Mesenchymal stem cell (in vitro differentiated cells and primary cell): ENCODE measurements at regions not wholly inside any gene's neighbourhood (a gene's known extent, or its start where the extent isn't known, plus 50 kb on each side); places are given as distances from the start of the nearest gene placed in this dataset.

Experiments
- DNase-seq: peaks from one replicate; pipeline ENCODE4 v3.0.0-alpha.2; 2013
- H2AFZ ChIP-seq: one replicate; pipeline ENCODE4 v1.6.1; 2013; ENCODE audit warnings: low read depth, mild to moderate bottlenecking, control low read depth, inconsistent platforms, low read length, moderate library complexity
- H2AK5ac ChIP-seq: 2 replicates; pipeline ENCODE4 v1.6.1; 2013; ENCODE audit warnings: low read length, moderate library complexity, mild to moderate bottlenecking, inconsistent platforms; ENCODE audit not compliant: severe bottlenecking
- H2BK120ac ChIP-seq: one replicate; pipeline ENCODE4 v1.6.1; 2013; ENCODE audit warnings: low read depth, mild to moderate bottlenecking, inconsistent platforms, low read length, moderate library complexity
- H2BK12ac ChIP-seq, 2 experiments: one replicate each; pipeline ENCODE4 v1.6.1; 2013; ENCODE audit warnings: inconsistent platforms in 2 of 2, low read length in 2 of 2, mild to moderate bottlenecking in 2 of 2, moderate library complexity in 2 of 2, control low read depth in 1 of 2
- H2BK15ac ChIP-seq: one replicate; pipeline ENCODE4 v1.6.1; 2013; ENCODE audit warnings: mild to moderate bottlenecking, low read depth, inconsistent platforms; ENCODE audit not compliant: poor library complexity, severe bottlenecking
- H2BK5ac ChIP-seq: 2 replicates; pipeline ENCODE4 v1.6.1; 2013; ENCODE audit warnings: low read depth, mild to moderate bottlenecking, low read length, control low read depth, inconsistent platforms; ENCODE audit not compliant: poor library complexity, severe bottlenecking
- H3K14ac ChIP-seq, 2 experiments: one replicate each; pipeline ENCODE4 v1.6.1; 2013; ENCODE audit warnings: inconsistent platforms in 2 of 2, low read length in 2 of 2, control low read depth in 1 of 2, mild to moderate bottlenecking in 1 of 2, moderate library complexity in 1 of 2
- H3K18ac ChIP-seq, 2 experiments: one replicate each; pipeline ENCODE4 v1.6.1; 2013; ENCODE audit warnings: inconsistent platforms in 2 of 2, low read length in 2 of 2, control low read depth in 1 of 2, low read depth in 1 of 2, mild to moderate bottlenecking in 1 of 2
- H3K23ac ChIP-seq, 2 experiments: one replicate each; pipeline ENCODE4 v1.6.1; 2013; ENCODE audit warnings: inconsistent platforms in 2 of 2, low read length in 2 of 2, mild to moderate bottlenecking in 2 of 2, moderate library complexity in 2 of 2, control low read depth in 1 of 2
- H3K27ac ChIP-seq: 2 replicates; pipeline ENCODE4 v1.5.1; 2013; ENCODE audit warnings: mild to moderate bottlenecking, moderate library complexity, low read length, control low read depth, inconsistent platforms; ENCODE audit not compliant: poor library complexity, severe bottlenecking
- H3K27me3 ChIP-seq, 2 experiments: 2 replicates each; pipeline versions ENCODE4 v1.6.1 to v1.7.0; 2013; ENCODE audit warnings: low read length in 2 of 2, mild to moderate bottlenecking in 2 of 2, moderate library complexity in 2 of 2, control low read depth in 1 of 2, inconsistent platforms in 1 of 2; ENCODE audit not compliant: control insufficient read depth in 1 of 2, insufficient read depth in 1 of 2
- H3K36me3 ChIP-seq, 2 experiments: 2 replicates each; pipeline versions ENCODE4 v1.6.1 to v1.7.0; 2013; ENCODE audit warnings: low read length in 2 of 2, control low read depth in 1 of 2, inconsistent platforms in 1 of 2, low read depth in 1 of 2, mild to moderate bottlenecking in 1 of 2; ENCODE audit not compliant: insufficient read depth in 2 of 2, control insufficient read depth in 1 of 2
- H3K4ac ChIP-seq, 2 experiments: one replicate each; pipeline ENCODE4 v1.6.1; 2013; ENCODE audit warnings: inconsistent platforms in 2 of 2, low read length in 2 of 2, mild to moderate bottlenecking in 2 of 2, moderate library complexity in 2 of 2, control low read depth in 1 of 2, low read depth in 1 of 2
- H3K4me1 ChIP-seq: 2 replicates; pipeline ENCODE4 v1.6.1; 2013; ENCODE audit warnings: low read depth, low read length, control low read depth; ENCODE audit not compliant: control insufficient read depth, insufficient read depth
- H3K4me2 ChIP-seq: 2 replicates; pipeline ENCODE4 v1.6.1; 2013; ENCODE audit warnings: low read length, mild to moderate bottlenecking, inconsistent platforms; ENCODE audit not compliant: poor library complexity, severe bottlenecking
- H3K4me3 ChIP-seq, 2 experiments: 2 replicates each; pipeline versions ENCODE4 v1.5.1 to v1.7.0; 2013; ENCODE audit warnings: low read length in 2 of 2, mild to moderate bottlenecking in 2 of 2, control low read depth in 1 of 2, low read depth in 1 of 2; ENCODE audit not compliant: insufficient read depth in 1 of 2
- H3K79me1 ChIP-seq: replicated peaks from 2 replicates; pipeline ENCODE4 v1.6.1; 2013; ENCODE audit warnings: mild to moderate bottlenecking, control low read depth, low read length, inconsistent platforms; ENCODE audit not compliant: poor library complexity, severe bottlenecking
- H3K9ac ChIP-seq: 2 replicates; pipeline ENCODE4 v1.7.0; 2013; ENCODE audit warnings: mild to moderate bottlenecking, low read length, moderate library complexity
- H3K9me3 ChIP-seq: 2 replicates; pipeline ENCODE4 v1.7.0; 2013; ENCODE audit warnings: mild to moderate bottlenecking, low read length; ENCODE audit not compliant: control insufficient read depth
- H4K8ac ChIP-seq: one replicate; pipeline ENCODE4 v1.6.1; 2013; ENCODE audit warnings: inconsistent platforms, mild to moderate bottlenecking, low read length, moderate library complexity
- H4K91ac ChIP-seq: one replicate; pipeline ENCODE4 v1.6.1; 2013; ENCODE audit warnings: mild to moderate bottlenecking, low read length, inconsistent platforms
- WGBS: methylation state at CpG from one replicate; pipeline ENCODE4 v1.1.7; 2013; ENCODE audit warnings: mixed read lengths; 5-methylcytosine and 5-hydroxymethylcytosine counted together

- H2BK12ac ChIP-seq, result no peak overlapping the region
- H3K79me1 ChIP-seq, result no peaks in the 10 kb centered on the region
- H4K8ac ChIP-seq, result no peak overlapping the region
- no peak overlapping the region for H2BK5ac ChIP-seq
- no peak for DNase-seq
- no peak overlapping the region for H3K4ac ChIP-seq
- no peak overlapping the region for H3K27ac ChIP-seq
- H4K91ac ChIP-seq, result no peak overlapping the region
- no peak overlapping the region for H2AFZ ChIP-seq
- H3K18ac ChIP-seq, result no peak overlapping the region
- H2AK5ac ChIP-seq, result no peak overlapping the region
- peaks cover 3% of the 10 kb centered on the region for H3K9me3 ChIP-seq
- 100% methylated on average over 1 of the region's 2 CpGs for WGBS
- H2BK15ac ChIP-seq, result no peak overlapping the region
- no peaks in the 10 kb centered on the region for H3K27me3 ChIP-seq
- H3K23ac ChIP-seq, result no peak overlapping the region
- no peak overlapping the region for H3K9ac ChIP-seq
- no peaks in the 10 kb centered on the region for H3K4me1 ChIP-seq
- no peak overlapping the region for H3K14ac ChIP-seq
- no peaks in the 10 kb centered on the region for H3K36me3 ChIP-seq
- H3K4me2 ChIP-seq, result no peak overlapping the region
- no peak overlapping the region for H3K4me3 ChIP-seq
- no peak overlapping the region for H2BK120ac ChIP-seq
These were observed 1044.2 kb upstream of the SORCS1 start for GRCh38 chr10:108208732-108209131.

GRCh38 chr10:108208038-108208437 is 1043.5 kb upstream of the SORCS1 start:
- H3K18ac ChIP-seq, result no peak overlapping the region
- WGBS, result 50% methylated on average over 1 of the region's 3 CpGs
- H3K4me3 ChIP-seq, result no peak overlapping the region
- no peak overlapping the region for H2AK5ac ChIP-seq
- no peak for DNase-seq
- H3K36me3 ChIP-seq, result no peaks in the 10 kb centered on the region
- no peak overlapping the region for H2BK15ac ChIP-seq
- H2BK5ac ChIP-seq, result no peak overlapping the region
- H3K27ac ChIP-seq, result no peak overlapping the region
- no peaks in the 10 kb centered on the region for H3K4me1 ChIP-seq
- H3K27me3 ChIP-seq, result no peaks in the 10 kb centered on the region
- H3K9me3 ChIP-seq, result peaks cover 3% of the 10 kb centered on the region
- no peak overlapping the region for H2BK120ac ChIP-seq
- no peak overlapping the region for H2AFZ ChIP-seq
- H3K79me1 ChIP-seq, result no peaks in the 10 kb centered on the region
- H4K91ac ChIP-seq, result no peak overlapping the region
- no peak overlapping the region for H3K4ac ChIP-seq
- no peak overlapping the region for H3K9ac ChIP-seq
- H2BK12ac ChIP-seq, result no peak overlapping the region
- H3K23ac ChIP-seq, result no peak overlapping the region
- H3K4me2 ChIP-seq, result no peak overlapping the region
- no peak overlapping the region for H3K14ac ChIP-seq
- H4K8ac ChIP-seq, result no peak overlapping the region

- H3K14ac ChIP-seq, result no peak overlapping the region
- no peaks in the 10 kb centered on the region for H3K4me1 ChIP-seq
- no peak overlapping the region for H3K4ac ChIP-seq
- H2AFZ ChIP-seq, result no peak overlapping the region
- no peak overlapping the region for H3K27ac ChIP-seq
- H2BK5ac ChIP-seq, result no peak overlapping the region
- no peak overlapping the region for H3K9ac ChIP-seq
- no peak overlapping the region for H4K91ac ChIP-seq
- no peak overlapping the region for H2BK120ac ChIP-seq
- H2AK5ac ChIP-seq, result no peak overlapping the region
- no peak overlapping the region for H3K4me2 ChIP-seq
- H3K79me1 ChIP-seq, result no peaks in the 10 kb centered on the region
- H3K23ac ChIP-seq, result no peak overlapping the region
- no peak overlapping the region for H2BK15ac ChIP-seq
- WGBS, result 91% methylated on average over 5 of the region's 8 CpGs
- H3K4me3 ChIP-seq, result no peak overlapping the region
- H3K27me3 ChIP-seq, result no peaks in the 10 kb centered on the region
- no peak overlapping the region for H2BK12ac ChIP-seq
- H3K36me3 ChIP-seq, result no peaks in the 10 kb centered on the region
- no peak overlapping the region for H4K8ac ChIP-seq
- H3K18ac ChIP-seq, result no peak overlapping the region
- DNase-seq, result no peak
- no peaks in the 10 kb centered on the region for H3K9me3 ChIP-seq
These were observed 1040.2 kb upstream of the SORCS1 start for GRCh38 chr10:108204528-108205305.

- no peak overlapping the region for H2BK5ac ChIP-seq
- no peak overlapping the region for H2AK5ac ChIP-seq
- no peaks in the 10 kb centered on the region for H3K79me1 ChIP-seq
- no peak overlapping the region for H4K91ac ChIP-seq
- no peak for DNase-seq
- no peaks in the 10 kb centered on the region for H3K27me3 ChIP-seq
- no peak overlapping the region for H3K18ac ChIP-seq
- no peaks in the 10 kb centered on the region for H3K36me3 ChIP-seq
- H2BK12ac ChIP-seq, result no peak overlapping the region
- no peak overlapping the region for H3K4me2 ChIP-seq
- no peak overlapping the region for H3K27ac ChIP-seq
- H3K9me3 ChIP-seq, result no peaks in the 10 kb centered on the region
- H2BK15ac ChIP-seq, result no peak overlapping the region
- no peak overlapping the region for H3K9ac ChIP-seq
- no peak overlapping the region for H3K14ac ChIP-seq
- no peak overlapping the region for H3K4ac ChIP-seq
- H3K4me1 ChIP-seq, result no peaks in the 10 kb centered on the region
- no peak overlapping the region for H3K4me3 ChIP-seq
- no peak overlapping the region for H2BK120ac ChIP-seq
- WGBS, result 60% methylated on average over 3 of the region's 3 CpGs
- no peak overlapping the region for H4K8ac ChIP-seq
- H3K23ac ChIP-seq, result no peak overlapping the region
- H2AFZ ChIP-seq, result no peak overlapping the region
These were observed 1039.5 kb upstream of the SORCS1 start for GRCh38 chr10:108203905-108204527.
